ENCODE measurements at regions not wholly inside any gene's neighbourhood (a gene's known extent, or its start where the extent isn't known, plus 50 kb on each side); places are given as distances from the start of the nearest gene placed in this dataset.

DNA sequence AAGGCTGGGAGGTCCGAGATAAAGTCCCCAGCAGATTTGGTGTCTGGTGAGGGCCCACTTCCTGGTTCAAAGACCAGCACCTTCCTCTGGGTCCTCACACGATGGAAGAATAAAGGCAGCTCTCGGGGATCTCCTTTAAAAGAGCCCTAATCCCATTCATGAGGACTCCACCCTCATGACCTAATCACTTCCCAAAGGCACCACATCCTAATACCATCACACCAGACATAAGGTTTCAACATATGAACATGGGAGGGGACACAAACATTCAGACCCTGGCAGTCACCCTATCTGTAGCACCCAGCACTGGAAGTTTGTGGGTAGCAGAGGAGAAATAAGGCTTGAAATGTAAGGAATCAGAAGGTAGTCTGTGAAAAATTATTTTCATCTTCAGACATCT, 112.9 kb upstream of the NOCT start:
- no peaks in the 10 kb centered on the region for H3K4me1 ChIP-seq
- WGBS, 2 donors = 79 to 84% methylated on average over 3 of the region's 3 CpGs
- ATAC-seq (no peak), DNase-seq (no peak)
- H3K9me3 ChIP-seq = no peaks in the 10 kb centered on the region
- intact Hi-C loops (cut with DNase I) = no loop called here
- H3K27me3 ChIP-seq = no peaks in the 10 kb centered on the region
- H3K27ac ChIP-seq = no peak overlapping the region
- no peak overlapping the region for H3K4me3 ChIP-seq
- H3K36me3 ChIP-seq (replicated peaks in 1 of 2; ENCODE audit: insufficient read depth in 1 of 2, low read depth in 2 of 2) = no peaks in the 10 kb centered on the region
- no peak for TF ChIP-seq POLR2A (IDR thresholded peaks at IDR 0.05)
- TF ChIP-seq, protein P1, sequence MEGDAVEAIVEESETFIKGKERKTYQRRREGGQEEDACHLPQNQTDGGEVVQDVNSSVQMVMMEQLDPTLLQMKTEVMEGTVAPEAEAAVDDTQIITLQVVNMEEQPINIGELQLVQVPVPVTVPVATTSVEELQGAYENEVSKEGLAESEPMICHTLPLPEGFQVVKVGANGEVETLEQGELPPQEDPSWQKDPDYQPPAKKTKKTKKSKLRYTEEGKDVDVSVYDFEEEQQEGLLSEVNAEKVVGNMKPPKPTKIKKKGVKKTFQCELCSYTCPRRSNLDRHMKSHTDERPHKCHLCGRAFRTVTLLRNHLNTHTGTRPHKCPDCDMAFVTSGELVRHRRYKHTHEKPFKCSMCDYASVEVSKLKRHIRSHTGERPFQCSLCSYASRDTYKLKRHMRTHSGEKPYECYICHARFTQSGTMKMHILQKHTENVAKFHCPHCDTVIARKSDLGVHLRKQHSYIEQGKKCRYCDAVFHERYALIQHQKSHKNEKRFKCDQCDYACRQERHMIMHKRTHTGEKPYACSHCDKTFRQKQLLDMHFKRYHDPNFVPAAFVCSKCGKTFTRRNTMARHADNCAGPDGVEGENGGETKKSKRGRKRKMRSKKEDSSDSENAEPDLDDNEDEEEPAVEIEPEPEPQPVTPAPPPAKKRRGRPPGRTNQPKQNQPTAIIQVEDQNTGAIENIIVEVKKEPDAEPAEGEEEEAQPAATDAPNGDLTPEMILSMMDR (IDR thresholded peaks at IDR 0.05) = no peak

DNA sequence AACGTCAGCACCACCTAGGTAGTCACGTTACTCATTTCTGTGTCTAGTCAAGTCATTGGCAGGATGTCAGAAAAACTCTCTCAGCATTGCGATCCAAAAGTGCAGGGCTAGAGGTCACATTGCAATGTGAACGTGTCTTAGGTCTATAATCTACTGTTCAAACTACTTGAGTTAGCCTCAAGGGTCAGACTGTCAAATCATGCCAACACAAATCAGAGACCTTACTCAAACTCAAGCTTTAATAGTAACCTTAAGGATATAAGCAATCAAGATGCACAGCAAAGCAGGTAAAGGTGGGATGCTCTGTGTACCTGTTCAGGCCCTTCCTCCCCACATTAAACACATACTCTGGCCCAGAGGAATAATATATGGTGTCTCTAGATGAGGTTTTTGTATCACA, 114.4 kb upstream of the NOCT start:
- Histone ChIP-seq H3K4me3 (no peak overlapping the region), H3K9me3 (no peaks in the 10 kb centered on the region), H3K27me3 (no peaks in the 10 kb centered on the region), H3K27ac (no peak overlapping the region), H3K36me3 (replicated peaks in 1 of 2; ENCODE audit: insufficient read depth in 1 of 2, low read depth in 2 of 2) (no peaks in the 10 kb centered on the region), H3K4me1 (no peaks in the 10 kb centered on the region)
- DNase-seq (no peak), ATAC-seq (no peak)
- intact Hi-C loops (cut with DNase I) = no loop called here
- 80 to 83% methylated on average over 4 of the region's 4 CpGs for WGBS, 2 donors
- no peak for TF ChIP-seq POLR2A (IDR thresholded peaks at IDR 0.05)
- TF ChIP-seq, protein P1 (IDR thresholded peaks at IDR 0.05) = no peak

DNA sequence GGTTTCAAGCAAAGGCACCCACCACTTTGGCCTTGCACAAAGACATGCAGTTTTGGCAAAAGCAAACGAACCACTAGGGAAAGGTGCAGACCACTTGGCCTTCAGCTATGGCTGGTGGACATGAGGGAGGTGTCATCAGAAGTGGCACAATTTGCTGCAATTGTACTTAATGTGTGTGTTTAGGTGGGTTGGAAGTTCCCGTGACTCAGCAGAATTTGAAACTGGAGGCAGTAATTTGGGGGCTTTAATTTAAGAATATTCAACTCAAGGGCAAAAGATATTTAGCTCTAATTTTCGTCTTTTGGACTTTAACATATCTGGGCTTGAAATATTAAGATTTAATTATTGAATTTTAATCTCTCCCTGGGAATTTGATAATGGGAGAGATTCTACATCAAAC, 115.6 kb upstream of the NOCT start:
- Histone ChIP-seq H3K4me1 (no peaks in the 10 kb centered on the region), H3K36me3 (replicated peaks in 1 of 2; ENCODE audit: insufficient read depth in 1 of 2, low read depth in 2 of 2) (no peaks in the 10 kb centered on the region), H3K27ac (no peak overlapping the region), H3K9me3 (no peaks in the 10 kb centered on the region), H3K27me3 (no peaks in the 10 kb centered on the region), H3K4me3 (no peak overlapping the region)
- WGBS, 2 donors = 69 to 71% methylated on average over 3 of the region's 3 CpGs
- no peak for DNase-seq
- intact Hi-C loops (cut with DNase I) = no loop called here
- TF ChIP-seq POLR2A (IDR thresholded peaks at IDR 0.05) = no peak
- TF ChIP-seq, protein P1 (IDR thresholded peaks at IDR 0.05) = no peak
- no peak for ATAC-seq

DNA sequence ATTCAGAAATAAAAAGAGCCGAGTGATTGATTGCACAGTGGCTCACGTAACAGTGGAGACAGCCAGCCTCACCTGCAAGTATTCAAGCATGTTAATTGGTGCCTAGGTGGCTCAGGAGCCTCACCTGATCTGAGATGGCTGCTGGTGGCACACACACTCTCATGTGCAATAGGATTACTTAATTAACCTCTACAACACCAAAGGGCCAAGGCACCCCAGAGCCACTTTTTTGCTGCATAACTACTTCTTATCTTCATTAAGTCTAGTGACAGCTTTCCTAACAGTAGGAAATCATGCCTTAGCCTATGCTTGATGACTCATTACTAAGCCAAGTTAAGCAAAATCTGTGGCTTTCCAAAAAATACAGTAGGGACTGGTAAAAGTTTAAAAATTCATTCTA, 117.3 kb upstream of the NOCT start:
- TF ChIP-seq POLR2A (IDR thresholded peaks at IDR 0.05) = no peak
- TF ChIP-seq, protein P1 (IDR thresholded peaks at IDR 0.05) = no peak
- no peak for DNase-seq
- H3K36me3 ChIP-seq (replicated peaks in 1 of 2; ENCODE audit: insufficient read depth in 1 of 2, low read depth in 2 of 2) = no peaks in the 10 kb centered on the region
- H3K4me3 ChIP-seq = no peak overlapping the region
- H3K27ac ChIP-seq = no peak overlapping the region
- 42 to 59% methylated on average over 2 of the region's 2 CpGs for WGBS, 2 donors
- H3K9me3 ChIP-seq = no peaks in the 10 kb centered on the region
- intact Hi-C loops (cut with DNase I) = no loop called here
- H3K4me1 ChIP-seq = no peaks in the 10 kb centered on the region
- H3K27me3 ChIP-seq = no peaks in the 10 kb centered on the region
- no peak for ATAC-seq

DNA sequence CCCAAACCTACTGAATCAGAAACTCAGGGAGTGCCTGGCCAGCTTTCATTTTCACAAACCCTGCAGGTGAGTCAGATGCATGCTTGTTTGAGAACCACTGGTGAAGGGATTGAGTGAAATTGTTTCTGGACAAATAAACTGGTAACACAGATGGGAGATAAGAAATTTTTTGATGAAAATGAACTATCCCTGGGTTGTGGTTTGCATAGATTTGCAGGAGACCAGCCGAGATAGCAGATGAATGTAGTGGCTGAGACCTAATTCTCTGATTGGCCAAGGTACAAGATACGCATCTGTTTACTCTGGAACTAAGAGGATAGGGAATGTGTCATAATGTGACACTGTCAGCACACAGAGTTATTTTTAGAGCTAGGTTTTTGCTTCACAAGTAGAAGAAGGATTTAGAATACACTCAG, 117.8 kb upstream of the NOCT start:
- 28 to 39% methylated on average over 2 of the region's 2 CpGs for WGBS, 2 donors
- intact Hi-C loops (cut with DNase I) = no loop called here

More for the DNA sequence above, 117.8 kb upstream of the NOCT start:
- DNase-seq = no peak
- Histone ChIP-seq H3K36me3 (replicated peaks in 1 of 2; ENCODE audit: insufficient read depth in 1 of 2, low read depth in 2 of 2) (no peaks in the 10 kb centered on the region), H3K9me3 (no peaks in the 10 kb centered on the region), H3K27ac (no peak overlapping the region), H3K4me1 (no peaks in the 10 kb centered on the region), H3K27me3 (no peaks in the 10 kb centered on the region), H3K4me3 (no peak overlapping the region)
- ATAC-seq = no peak
- TF ChIP-seq, protein P1 (IDR thresholded peaks at IDR 0.05) = no peak
- no peak for TF ChIP-seq POLR2A (IDR thresholded peaks at IDR 0.05)
